Mesothelial cell of epicardium (in vitro differentiated cells): ENCODE measurements at regions not wholly inside any gene's neighbourhood (a gene's known extent, or its start where the extent isn't known, plus 50 kb on each side); places are given as distances from the start of the nearest gene placed in this dataset.

Experiments used
- DNase-seq, 2 experiments: peaks; one replicate each; pipeline ENCODE4 v3.0.0; 2021; ENCODE audit warnings: low spot score in 2 of 2; ENCODE audit not compliant: unreplicated experiment in 2 of 2
- H3K27ac Mint-ChIP-seq: 2 replicates; pipeline ENCODE4 v1.8.0; 2021; ENCODE audit warnings: mixed read lengths
- H3K27me3 Mint-ChIP-seq: 2 replicates; pipeline ENCODE4 v1.8.0; 2021; ENCODE audit warnings: low read depth, mixed read lengths
- H3K36me3 Mint-ChIP-seq: 2 replicates; pipeline ENCODE4 v1.8.0; 2021; ENCODE audit warnings: mixed read lengths
- H3K4me1 Mint-ChIP-seq: 2 replicates; pipeline ENCODE4 v1.8.0; 2021; ENCODE audit warnings: mixed read lengths
- H3K4me3 Mint-ChIP-seq: 2 replicates; pipeline ENCODE4 v1.8.0; 2021; ENCODE audit warnings: mild to moderate bottlenecking, moderate library complexity, mixed read lengths
- H3K9me3 Mint-ChIP-seq: 2 replicates; pipeline ENCODE4 v1.8.0; 2021; ENCODE audit warnings: mixed read lengths
- CTCF ChIP-seq: fragments of 200-600 bp; sonication (generic); IDR thresholded peaks from one replicate; pipeline ENCODE4 v1.5.0; 2021; ENCODE audit warnings: antibody characterized with exemption; ENCODE audit not compliant: unreplicated experiment

- H3K9me3 Mint-ChIP-seq, result no peaks in the 10 kb centered on the region
- DNase-seq, result no peak
- peaks cover 10% of the 10 kb centered on the region for H3K27me3 Mint-ChIP-seq
- peaks cover 8% of the 10 kb centered on the region for H3K4me1 Mint-ChIP-seq
- no peaks in the 10 kb centered on the region for H3K36me3 Mint-ChIP-seq
- H3K27ac Mint-ChIP-seq, result no peak overlapping the region
- H3K4me3 Mint-ChIP-seq, result no peak overlapping the region
- TF ChIP-seq CTCF, result no peak
Observed at GRCh38 chr11:11215058-11215815, 137.8 kb downstream of the CSNK2A3 start.

- Mint-ChIP-seq H3K36me3 (no peaks in the 10 kb centered on the region), H3K4me1 (peaks cover 8% of the 10 kb centered on the region), H3K9me3 (peaks cover 3% of the 10 kb centered on the region), H3K27ac (no peak overlapping the region), H3K4me3 (no peak overlapping the region), H3K27me3 (peaks cover 10% of the 10 kb centered on the region)
- DNase-seq, result no peak
- no peak for TF ChIP-seq CTCF
Observed at GRCh38 chr11:11213117-11213516, 139.9 kb downstream of the CSNK2A3 start.

GRCh38 chr11:11211888-11212287 lies 141.2 kb downstream of the CSNK2A3 start:
- Mint-ChIP-seq H3K4me3 (no peak overlapping the region), H3K9me3 (peaks cover 3% of the 10 kb centered on the region), H3K36me3 (no peaks in the 10 kb centered on the region), H3K4me1 (peaks cover 8% of the 10 kb centered on the region), H3K27me3 (peaks cover 14% of the 10 kb centered on the region), H3K27ac (no peak overlapping the region)
- no peak for TF ChIP-seq CTCF
- DNase-seq, result no peak

GRCh38 chr11:11211186-11211585 lies 141.9 kb downstream of the CSNK2A3 start:
- Mint-ChIP-seq H3K4me1 (peaks cover 8% of the 10 kb centered on the region), H3K27me3 (peaks cover 15% of the 10 kb centered on the region), H3K9me3 (peaks cover 3% of the 10 kb centered on the region), H3K27ac (no peak overlapping the region), H3K36me3 (no peaks in the 10 kb centered on the region), H3K4me3 (no peak overlapping the region)
- DNase-seq, result no peak
- TF ChIP-seq CTCF, result no peak

GRCh38 chr11:11210446-11210845 lies 142.6 kb downstream of the CSNK2A3 start:
- no peak for TF ChIP-seq CTCF
- Mint-ChIP-seq H3K4me3 (no peak overlapping the region), H3K9me3 (peaks cover 3% of the 10 kb centered on the region), H3K27me3 (peaks cover 15% of the 10 kb centered on the region), H3K36me3 (no peaks in the 10 kb centered on the region), H3K27ac (no peak overlapping the region), H3K4me1 (peaks cover 8% of the 10 kb centered on the region)
- DNase-seq, result no peak

- no peak for TF ChIP-seq CTCF
- H3K4me1 Mint-ChIP-seq, result peaks cover 8% of the 10 kb centered on the region
- no peak overlapping the region for H3K4me3 Mint-ChIP-seq
- H3K27ac Mint-ChIP-seq, result no peak overlapping the region
- H3K36me3 Mint-ChIP-seq, result no peaks in the 10 kb centered on the region
- H3K9me3 Mint-ChIP-seq, result peaks cover 3% of the 10 kb centered on the region
- DNase-seq, result no peak
- peaks cover 11% of the 10 kb centered on the region for H3K27me3 Mint-ChIP-seq
Observed at GRCh38 chr11:11209967-11210366, 143.1 kb downstream of the CSNK2A3 start.
